ENCODE measurements at regions not wholly inside any gene's neighbourhood (a gene's known extent, or its start where the extent isn't known, plus 50 kb on each side); places are given as distances from the start of the nearest gene placed in this dataset.
"Not testable (repeated sequence)": the region's sequence is repeated elsewhere in the genome, so short reads cannot be mapped to it uniquely, and the experiment has no call there.

- intact Hi-C loops (cut with micrococcal nuclease): no loop called here
- TF ChIP-seq CTCF (IDR thresholded peaks at IDR 0.05): no peak
- DNase-seq (no peak), ATAC-seq (ENCODE audit: low read depth) (no peak)
- no peaks in the 10 kb centered on the region for H3K4me1 Mint-ChIP-seq
- CTCF ChIA-PET: no interaction called here
- H3K27me3 Mint-ChIP-seq: peaks cover 5% of the 10 kb centered on the region
- POLR2A ChIA-PET: no interaction called here
- H3K27ac Mint-ChIP-seq: no peak overlapping the region
- no peak overlapping the region for H3K4me3 Mint-ChIP-seq
- H3K9me3 Mint-ChIP-seq: peaks cover 2% of the 10 kb centered on the region
- H3K36me3 Mint-ChIP-seq (ENCODE audit: low read depth): no peaks in the 10 kb centered on the region
Observed at GRCh38 chr16:55019419-55020131, 88.9 kb downstream of the IRX5 start.

GRCh38 chr16:55021595-55022475 lies 91.2 kb downstream of the IRX5 start:
- Mint-ChIP-seq H3K27me3 (peaks cover 8% of the 10 kb centered on the region), H3K4me1 (no peaks in the 10 kb centered on the region), H3K4me3 (no peak overlapping the region), H3K27ac (no peak overlapping the region), H3K36me3 (ENCODE audit: low read depth) (no peaks in the 10 kb centered on the region), H3K9me3 (peaks cover 8% of the 10 kb centered on the region)
- intact Hi-C loops (cut with micrococcal nuclease): no loop called here
- DNase-seq (no peak), ATAC-seq (ENCODE audit: low read depth) (no peak)
- TF ChIP-seq CTCF (IDR thresholded peaks at IDR 0.05): no peak
- CTCF ChIA-PET: no interaction called here
- POLR2A ChIA-PET: no interaction called here

- H3K9me3 Mint-ChIP-seq: not testable (repeated sequence)
Observed at GRCh38 chr16:55027260-55027659, 96.6 kb downstream of the IRX5 start.

GRCh38 chr16:55029509-55029908 lies 98.8 kb downstream of the IRX5 start:
- Mint-ChIP-seq H3K4me1 (no peaks in the 10 kb centered on the region), H3K27me3 (peaks cover 6% of the 10 kb centered on the region), H3K9me3 (peaks cover 8% of the 10 kb centered on the region), H3K36me3 (ENCODE audit: low read depth) (no peaks in the 10 kb centered on the region), H3K4me3 (no peak overlapping the region), H3K27ac (no peak overlapping the region)
- DNase-seq (no peak), ATAC-seq (ENCODE audit: low read depth) (no peak)
- ChIA-PET CTCF (no interaction called here), POLR2A (no interaction called here)
- no peak for TF ChIP-seq CTCF (IDR thresholded peaks at IDR 0.05)
- intact Hi-C loops (cut with micrococcal nuclease): no loop called here

More at GRCh38 chr16:55027260-55027659, 96.6 kb downstream of the IRX5 start:
- intact Hi-C loops (cut with micrococcal nuclease); H3K27ac Mint-ChIP-seq; H3K4me1 Mint-ChIP-seq; POLR2A ChIA-PET; DNase-seq; H3K27me3 Mint-ChIP-seq; H3K4me3 Mint-ChIP-seq; ATAC-seq (ENCODE audit: low read depth); CTCF ChIA-PET; H3K36me3 Mint-ChIP-seq (ENCODE audit: low read depth): not testable (repeated sequence)

GRCh38 chr16:55030944-55031343 lies 100.3 kb downstream of the IRX5 start:
- ChIA-PET POLR2A (no interaction called here), CTCF (no interaction called here)
- H3K4me3 Mint-ChIP-seq: no peak overlapping the region
- H3K4me1 Mint-ChIP-seq: no peaks in the 10 kb centered on the region
- intact Hi-C loops (cut with micrococcal nuclease): no loop called here
- ATAC-seq (ENCODE audit: low read depth) (no peak), DNase-seq (no peak)
- peaks cover 8% of the 10 kb centered on the region for H3K9me3 Mint-ChIP-seq
- H3K27me3 Mint-ChIP-seq: peaks cover 6% of the 10 kb centered on the region
- no peak for TF ChIP-seq CTCF (IDR thresholded peaks at IDR 0.05)
- no peaks in the 10 kb centered on the region for H3K36me3 Mint-ChIP-seq (ENCODE audit: low read depth)
- H3K27ac Mint-ChIP-seq: no peak overlapping the region
